HL-60/S4 treated with phorbol 12-myristate 13-acetate at 8.2 ng/mL for 4 days and 3 days (cell line): ENCODE measurements at regions not wholly inside any gene's neighbourhood (a gene's known extent, or its start where the extent isn't known, plus 50 kb on each side); places are given as distances from the start of the nearest gene placed in this dataset.

Experiments
- in situ Hi-C: fragments of 300-500 bp; cut with MboI; formaldehyde crosslinking; loops from 2 replicates; pipeline ENCODE4 v1.15.0; 2022; ENCODE audit warnings: low sequenced_read_pairs

DNA sequence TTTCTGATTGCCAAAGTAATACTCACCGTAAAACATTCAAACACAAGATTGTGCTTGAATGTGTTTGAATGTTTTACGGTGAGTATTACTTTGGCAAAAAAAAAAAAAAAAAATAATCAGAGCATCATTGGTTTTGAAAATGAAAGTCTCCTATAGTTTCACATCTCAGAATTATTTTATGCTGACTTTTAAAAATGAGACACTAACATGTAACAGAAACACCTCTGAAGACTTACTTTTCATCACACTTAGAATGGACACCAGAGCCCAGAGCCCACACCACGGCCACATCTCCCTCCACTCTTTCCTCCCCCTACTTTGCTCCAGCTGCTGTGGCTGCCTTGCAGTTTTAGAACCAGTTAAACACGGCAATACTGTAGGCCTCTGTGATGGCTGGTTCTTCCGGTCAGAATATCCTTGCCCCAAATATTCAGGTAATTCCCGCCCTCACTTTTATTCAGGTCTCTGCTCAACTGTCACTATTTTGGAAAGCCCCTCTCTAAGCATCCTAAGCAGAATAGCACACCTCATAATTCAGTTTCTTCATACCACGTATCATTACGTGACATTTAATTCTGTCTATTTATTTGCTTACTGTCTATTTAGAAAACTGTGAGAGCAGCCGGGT, 138.9 kb upstream of the MAX start:
- in situ Hi-C loops = no loop called here

DNA sequence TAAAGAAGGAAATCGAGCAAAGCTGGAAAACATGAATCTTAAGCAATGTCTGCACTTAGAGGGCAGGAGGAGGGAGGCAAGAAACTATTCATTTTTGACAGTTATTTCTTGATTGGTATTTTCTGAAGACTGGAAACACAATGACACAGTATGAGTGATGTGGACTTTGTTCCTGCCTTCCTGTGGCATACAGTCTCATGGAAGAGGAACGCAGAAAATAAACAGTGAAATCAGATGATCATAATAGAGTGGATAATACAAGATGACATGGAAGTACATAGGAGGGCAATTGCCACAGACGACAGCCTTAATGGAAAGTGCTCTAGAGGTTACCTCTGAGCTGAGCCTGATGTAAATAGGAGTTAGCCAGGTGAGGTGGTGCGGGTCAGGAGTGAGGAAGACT, 140.4 kb upstream of the MAX start:
- in situ Hi-C loops = no loop called here

DNA sequence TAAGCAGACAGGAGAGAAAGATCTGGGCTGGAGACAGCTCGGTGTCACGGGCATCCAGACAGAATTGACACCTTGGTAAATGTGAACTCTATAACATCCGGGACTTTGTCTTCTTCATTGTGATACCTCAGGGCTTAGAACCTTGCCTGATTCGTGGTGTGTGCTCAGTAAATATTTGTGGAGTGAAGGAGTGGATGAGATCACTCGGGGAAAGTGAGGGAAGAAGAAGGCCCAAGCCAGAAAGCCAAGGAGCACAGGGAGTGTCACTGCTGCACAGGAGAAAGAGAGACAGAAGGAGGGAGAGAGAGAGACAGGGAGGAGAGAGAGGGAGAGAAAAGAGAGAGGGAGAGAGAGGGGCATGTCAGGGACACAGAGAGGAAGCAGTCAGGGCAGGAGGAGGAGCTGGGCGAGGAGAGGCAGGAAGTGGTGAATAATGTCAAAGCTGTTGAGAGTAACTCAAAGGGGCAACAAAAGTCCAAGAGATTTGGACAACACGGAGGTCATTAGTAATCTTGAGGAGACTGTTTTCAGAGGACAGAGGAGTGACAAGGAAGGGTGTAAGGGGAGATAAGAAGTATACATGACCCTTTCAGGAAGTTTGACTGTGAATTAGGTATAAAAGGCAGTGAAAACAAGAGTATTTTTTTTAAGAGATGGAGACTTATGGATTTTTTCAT, 141.6 kb upstream of the MAX start:
- in situ Hi-C loops = no loop called here

DNA sequence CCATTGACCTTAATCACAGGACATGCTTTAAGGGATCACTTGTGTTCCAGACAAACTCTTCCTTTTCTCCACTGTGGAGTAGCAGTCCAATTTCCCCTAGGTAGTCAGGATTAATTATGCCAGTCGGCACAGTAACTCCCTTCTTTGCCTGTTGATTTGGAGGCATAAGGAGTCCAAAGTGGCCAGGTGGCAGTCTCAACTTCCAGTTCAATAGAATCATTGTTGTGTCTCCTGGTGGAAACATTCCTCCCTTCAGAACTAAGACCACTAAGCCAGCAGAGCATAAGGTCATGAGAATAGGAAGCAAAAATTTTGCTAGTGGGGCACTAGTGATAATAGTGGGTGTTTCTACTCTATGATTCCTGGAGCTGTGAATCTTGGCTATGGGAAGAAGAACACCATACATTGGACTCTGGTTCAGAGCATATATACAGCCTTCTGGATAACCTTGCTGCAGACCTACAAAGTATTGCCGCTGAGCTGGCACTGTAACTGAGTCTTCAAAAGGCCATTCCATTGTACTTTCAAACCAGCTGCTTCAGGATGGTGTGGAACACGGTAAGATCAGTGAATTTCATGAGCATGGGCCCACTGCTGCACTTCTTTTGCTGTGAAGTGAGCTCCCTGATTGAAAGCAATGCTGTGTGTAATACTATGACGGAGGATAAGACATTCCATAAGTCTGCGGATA, 147.3 kb upstream of the MAX start:
- in situ Hi-C loops = no loop called here

DNA sequence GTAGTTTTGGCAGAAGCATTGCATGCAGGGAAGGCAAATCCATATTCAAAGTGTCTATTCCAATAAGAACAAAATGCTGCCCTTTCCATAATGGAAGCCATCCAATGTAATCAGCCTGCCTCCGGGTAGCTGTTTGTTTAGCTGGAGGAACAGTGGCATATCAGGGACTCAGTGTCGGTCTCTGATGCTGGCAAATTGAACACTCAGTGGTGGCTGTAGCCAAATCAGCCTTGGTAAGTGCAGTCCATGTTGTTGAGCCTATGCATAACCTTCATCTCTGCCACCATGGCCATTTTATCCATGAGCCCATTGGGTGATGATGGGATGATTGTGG, 147.8 kb upstream of the MAX start:
- in situ Hi-C loops = no loop called here

DNA sequence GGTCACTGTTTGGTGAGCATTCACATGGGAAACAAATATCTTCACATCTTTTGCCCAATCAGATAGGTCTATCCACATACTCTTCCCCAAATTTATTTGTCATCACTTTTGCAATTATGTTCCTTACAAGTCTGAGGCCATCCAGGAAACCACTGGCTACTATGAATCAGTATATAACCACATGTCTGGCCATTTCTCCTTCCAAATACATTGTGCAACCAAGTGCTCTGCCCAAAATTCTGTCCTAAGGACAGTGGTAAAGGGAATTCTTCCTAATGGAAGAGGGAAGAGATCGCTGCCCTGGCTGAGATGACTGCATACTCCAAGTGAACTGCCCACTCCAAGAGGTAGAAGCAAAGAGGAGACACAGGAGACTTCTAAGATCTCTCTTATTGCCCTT, 148.9 kb upstream of the MAX start:
- in situ Hi-C loops = no loop called here

DNA sequence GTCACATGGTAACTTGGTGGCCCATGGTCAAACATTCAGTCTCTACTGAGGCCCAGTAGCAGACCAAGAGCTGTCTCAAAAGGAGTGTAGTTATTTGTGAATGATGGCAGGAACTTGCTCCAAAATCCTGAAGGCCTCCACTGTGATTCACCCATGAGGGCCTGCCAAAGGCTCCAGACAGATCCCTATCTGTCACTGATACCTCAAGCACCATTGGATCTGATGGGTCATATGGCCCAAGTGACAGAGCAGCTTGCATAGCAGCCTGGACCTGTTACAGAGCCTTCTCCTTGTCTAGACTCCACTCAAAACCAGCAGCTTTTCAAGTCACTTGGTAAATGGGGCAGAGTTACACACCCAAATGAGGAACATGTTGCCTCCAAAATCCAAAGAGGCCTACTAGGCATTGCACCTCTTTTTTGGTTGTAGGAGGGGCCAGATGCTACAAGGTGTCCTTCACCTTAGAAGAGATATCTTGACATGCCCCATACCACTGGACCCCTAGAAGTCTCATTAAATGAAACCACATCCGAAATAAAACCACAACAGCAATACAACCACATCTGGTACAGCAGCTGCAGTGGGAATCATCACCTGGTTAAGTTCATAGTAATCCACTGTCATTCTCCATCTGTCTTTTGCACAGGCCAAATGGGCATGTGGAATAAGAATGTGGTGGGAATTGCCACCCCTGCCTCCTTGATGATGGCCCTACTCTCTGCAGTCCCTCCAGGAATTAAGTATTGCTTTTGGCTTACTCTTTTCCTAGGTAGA, 150.4 kb upstream of the MAX start:
- in situ Hi-C loops = no loop called here

DNA sequence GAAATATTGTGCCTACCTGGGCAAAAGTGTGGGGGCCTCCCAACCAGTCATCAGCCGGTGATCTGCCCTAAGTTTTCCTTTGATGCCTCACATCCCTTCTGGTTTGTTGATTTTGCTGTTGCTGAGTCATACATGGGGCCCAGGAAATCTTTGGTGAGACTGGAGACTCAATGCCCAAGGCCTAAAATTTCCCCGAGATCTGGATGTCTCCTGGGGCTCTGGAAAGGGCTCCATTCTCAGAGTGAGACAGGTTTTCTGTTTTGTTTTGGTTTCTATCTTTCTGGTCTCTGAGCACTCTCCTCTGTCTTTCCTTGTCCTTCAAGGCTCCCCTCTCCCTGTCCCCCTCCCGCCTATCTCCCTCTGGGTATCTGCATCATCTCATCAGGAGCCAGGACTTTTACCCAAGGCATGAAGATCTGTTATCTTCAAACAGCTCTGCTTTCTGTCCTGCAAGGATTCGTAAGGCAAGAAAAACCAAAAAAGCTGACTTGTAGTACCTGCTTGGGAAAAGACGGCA, 152.8 kb upstream of the MAX start:
- in situ Hi-C loops = no loop called here

DNA sequence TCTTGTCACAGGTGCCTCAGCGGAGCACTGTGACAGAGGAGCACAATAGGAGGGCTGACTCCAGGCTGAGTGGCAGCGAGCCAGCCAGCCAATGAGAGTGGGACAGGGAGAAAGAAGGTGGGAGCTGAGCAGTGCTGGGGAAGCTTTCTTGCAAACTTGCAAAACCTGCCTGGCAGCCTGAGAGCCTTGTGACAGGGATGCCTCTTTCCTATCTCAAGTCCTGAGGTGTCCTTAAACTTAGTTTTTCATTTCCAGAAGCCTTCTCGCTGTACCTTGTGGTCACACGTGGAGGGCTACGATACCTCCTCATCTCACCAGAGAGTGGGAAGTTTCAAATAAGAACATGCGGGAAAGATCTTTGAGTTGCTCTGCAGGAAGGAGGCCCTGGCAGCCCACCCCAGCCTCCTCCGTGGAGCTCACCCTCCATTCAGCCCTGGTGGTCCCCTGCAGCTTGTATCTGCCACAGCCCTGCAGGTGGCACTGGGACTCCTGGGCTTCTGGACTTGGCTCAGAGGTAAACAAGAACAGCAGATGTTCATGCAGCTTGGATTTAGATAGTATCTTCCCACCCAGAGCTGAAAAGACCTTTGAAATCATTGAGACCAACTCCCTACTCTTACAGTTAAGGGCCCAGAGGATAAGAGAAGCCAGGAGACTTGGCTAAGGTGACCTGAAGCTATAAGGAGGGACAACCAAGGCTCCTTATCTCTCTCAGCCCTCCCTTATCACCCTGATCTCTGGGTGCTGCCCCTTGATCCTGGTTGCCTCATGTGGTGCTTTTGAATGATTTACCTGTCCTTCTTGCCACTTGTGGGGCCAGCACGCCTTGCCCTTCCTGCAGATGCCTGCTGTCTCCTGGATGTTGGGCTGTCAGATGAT, 153.5 kb upstream of the MAX start:
- in situ Hi-C loops = no loop called here

DNA sequence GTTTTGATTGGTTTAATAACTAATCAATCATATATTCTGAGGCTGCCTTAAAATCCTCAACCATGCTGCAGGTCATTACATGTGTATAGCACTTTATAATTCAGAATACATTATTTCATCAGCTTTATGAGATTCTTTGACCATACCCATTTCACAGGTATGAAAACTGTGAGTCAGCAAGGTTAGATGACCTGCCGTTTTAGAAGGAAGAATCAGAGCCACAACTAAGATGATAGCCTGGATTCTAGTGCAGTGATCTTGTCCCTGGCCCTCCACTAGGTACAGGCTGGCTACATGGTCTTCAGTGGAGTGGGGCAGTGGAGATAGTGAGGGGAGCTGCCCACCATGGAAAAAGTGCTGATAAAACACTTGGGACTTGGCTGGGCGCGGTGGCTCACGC, 154.4 kb upstream of the MAX start:
- in situ Hi-C loops = no loop called here

DNA sequence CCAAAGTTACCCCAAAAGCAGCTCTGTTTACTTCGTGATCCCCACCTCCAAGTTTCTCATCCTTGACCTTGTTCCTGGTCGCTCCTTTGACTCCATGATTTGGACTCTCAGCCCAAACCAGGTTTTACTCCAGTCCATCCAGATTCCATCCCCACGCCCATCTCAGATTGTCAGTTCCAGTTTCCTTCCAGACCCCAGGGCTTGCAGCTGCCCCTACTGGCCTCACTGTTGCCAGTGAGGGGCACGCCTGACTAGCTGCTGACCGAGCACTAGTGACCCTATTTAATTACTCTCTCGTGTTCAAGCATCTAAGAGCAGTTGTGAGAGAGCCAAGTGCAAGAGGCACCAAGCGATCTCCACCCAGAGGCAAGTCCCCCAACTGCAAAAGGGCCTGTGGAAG, 155.1 kb upstream of the FUT8 start:
- in situ Hi-C loops = no loop called here

DNA sequence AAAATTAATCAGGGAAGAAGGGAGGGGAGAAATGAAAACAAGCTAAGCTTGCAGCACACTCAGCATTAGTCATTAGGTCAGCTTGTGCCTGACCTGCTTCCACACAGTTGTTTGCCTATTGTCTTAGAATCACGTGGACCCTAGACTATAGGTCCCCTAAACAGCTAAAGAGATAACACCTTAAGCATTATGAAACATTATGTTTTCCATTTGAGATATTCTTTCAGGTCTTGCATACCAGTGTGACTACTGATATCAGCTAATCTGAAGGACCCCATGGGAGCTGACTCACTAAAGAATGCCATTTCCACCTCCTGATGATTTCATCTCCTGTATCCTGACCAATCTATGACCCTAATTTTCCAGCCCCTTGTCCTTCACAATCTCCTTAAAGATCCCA, 154.1 kb upstream of the FUT8 start:
- in situ Hi-C loops = no loop called here

DNA sequence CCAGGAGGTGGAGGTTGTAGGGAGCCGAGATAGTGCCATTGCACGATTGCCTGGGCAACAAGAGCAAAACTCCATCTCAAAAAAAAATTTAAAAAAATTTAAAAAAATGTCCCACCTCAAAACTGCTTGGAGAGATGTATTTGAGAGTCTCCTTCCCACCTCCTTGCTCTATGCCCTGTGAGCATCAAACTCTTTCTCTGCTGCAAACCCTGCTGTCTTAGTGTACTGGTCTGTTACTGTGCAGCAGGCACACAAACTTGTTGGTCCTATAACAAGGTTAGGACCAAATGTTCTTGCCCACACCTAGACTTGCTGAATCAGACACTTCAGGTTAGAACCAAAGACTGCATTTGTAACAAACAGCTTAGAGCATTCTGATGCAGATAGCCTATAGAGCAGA, 153.5 kb upstream of the FUT8 start:
- in situ Hi-C loops = no loop called here

DNA sequence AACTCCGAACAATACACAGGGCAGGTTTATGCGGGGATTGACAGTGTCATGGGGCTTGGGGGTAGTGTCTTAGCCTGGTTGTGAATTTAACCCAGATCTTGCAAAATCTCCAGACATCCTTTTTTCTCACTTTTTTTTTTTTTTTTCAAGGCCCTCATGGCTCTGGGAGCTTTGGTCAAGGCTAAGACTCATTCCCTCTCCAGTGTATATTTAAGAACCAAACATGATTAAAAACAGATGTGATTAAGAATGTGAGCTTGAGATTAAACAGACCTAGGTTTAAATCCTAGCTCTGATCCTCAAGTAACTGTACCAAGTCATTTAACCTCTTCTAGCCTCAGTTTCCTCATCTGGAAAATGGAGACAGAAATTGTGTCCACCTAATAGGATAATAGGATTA, 151.7 kb upstream of the FUT8 start:
- in situ Hi-C loops = no loop called here

DNA sequence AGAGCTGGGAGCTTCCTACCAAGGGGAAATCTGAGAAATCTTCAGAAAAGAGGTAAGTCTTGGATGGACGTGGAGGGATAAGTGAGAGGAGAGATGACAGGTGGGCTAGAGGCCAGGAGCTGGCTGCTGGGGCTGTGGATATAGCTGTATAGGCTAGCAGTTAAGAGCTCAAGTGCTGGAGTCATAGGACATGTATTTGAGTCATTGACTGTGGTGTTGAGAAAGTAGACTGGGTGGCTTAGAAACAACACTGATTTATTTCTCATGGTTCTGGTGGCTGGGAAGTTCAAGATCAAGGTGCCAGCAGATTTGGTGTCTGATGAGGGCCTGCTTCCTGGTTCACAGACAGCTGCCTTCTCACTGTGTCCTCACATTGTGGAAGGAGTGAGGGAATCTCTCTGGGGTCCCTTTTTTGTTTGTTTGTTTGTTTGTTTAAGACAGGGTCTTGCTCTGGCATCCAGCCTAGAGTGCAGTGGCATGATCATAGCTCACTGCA, 151.1 kb upstream of the FUT8 start:
- in situ Hi-C loops = no loop called here

DNA sequence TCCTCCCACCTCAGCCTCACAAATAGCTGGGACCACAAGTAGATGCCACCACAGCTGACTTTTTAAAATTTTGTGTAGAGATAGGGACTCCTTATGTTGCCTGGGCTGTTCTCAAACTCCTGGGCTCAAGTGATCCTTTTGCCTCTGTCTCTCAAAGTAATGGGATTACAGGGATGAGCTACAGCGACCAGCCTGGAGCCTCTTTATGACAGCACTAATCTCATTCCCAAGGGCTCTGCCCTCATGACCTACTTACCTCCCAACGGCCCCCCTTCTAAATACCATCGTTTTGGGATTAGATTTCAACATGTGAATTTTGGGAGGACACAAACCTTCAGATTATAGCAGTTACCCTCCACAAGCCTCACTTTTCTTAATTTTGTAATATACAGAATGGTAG, 150.6 kb upstream of the FUT8 start:
- in situ Hi-C loops = no loop called here

DNA sequence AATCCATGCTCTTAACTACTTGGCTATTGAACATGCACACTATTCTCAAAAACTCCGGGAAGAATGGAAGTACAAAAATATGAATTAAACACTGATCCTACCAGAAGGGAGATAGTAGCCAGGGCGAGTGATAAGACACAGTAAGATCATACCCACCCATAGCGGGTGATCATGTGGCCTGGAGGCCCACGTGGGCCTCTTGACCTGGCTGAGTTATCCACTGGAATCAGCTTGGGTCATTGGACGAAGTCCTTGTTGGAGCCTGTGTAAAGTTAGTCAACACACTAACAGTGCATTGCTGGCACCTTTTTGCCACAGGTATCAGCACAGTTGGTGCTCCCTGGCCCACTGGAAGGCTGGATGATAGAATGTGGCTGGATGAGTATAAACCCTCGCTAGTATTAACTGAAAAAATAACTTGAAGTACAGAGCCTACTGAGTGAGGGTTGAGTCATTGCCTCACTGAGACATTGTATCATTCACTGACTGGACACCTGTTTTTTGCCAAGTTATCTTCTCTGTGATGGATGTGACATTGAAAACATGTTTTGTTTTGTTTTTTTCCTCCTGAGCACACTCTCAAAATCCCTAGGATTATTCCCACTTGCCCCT, 149.2 kb upstream of the FUT8 start:
- in situ Hi-C loops = no loop called here

DNA sequence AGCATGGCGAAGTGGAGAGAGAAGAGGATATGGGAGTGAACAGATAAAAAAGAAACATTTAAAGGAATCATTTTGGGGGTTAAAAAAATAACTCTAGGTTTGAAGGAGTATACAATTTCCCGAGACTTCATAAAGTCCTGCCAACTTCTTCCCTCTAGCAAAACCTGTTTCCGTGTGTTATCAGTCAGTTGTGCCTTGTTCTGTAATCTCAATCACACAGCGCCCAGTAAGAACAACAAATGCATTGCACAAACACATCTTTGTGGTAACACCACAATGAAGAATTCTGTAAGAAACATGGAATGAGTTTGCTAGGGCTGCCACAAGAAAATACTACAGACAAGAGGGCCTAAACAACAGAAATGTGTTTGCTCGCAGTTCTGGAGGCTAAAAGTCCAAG, 144.7 kb upstream of the FUT8 start:
- in situ Hi-C loops = no loop called here

DNA sequence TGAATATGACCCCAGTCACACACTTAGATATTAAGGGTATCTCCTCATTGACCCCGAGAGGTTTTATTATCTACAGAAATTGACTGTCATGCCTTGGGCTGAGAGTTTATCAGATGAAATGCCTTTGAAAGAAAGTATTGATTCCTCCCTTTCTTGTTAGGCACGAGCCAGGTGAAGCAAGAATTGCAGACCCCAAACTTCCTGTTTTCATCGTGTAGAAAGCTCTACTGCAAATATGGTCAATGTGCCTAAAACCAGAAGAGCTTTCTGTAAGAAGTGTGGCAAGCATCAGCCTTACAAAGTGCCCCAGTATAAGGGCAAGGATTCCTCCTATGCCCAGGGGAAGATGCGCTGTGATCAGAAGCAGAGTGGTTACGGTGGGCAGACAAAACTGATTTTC, 143.9 kb upstream of the FUT8 start:
- in situ Hi-C loops = no loop called here

DNA sequence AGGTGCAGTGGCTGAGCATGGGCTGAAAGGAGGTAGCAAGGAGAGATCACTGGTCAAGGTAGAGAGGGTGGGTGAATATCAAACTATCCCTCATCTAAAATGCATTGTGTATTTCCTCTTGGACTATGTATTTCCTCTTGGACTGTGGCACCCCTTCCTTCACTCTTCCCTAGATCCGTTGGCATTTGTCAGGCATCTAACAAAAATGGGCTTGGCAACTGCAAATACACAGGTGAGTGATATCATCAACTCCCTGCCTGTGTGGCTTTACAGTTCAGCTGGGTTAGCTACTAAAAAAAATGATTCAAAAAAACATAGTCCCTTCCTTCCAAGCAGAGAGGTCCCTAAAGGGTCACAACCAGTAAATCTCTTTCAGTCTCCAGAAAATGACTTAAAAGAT, 142.8 kb upstream of the FUT8 start:
- in situ Hi-C loops = no loop called here
